Esophagus mucosa (tissue), 1 donor: ENCODE measurements at regions not wholly inside any gene's neighbourhood (a gene's known extent, or its start where the extent isn't known, plus 50 kb on each side); places are given as distances from the start of the nearest gene placed in this dataset.
"Not testable (repeated sequence)": the region's sequence is repeated elsewhere in the genome, so short reads cannot be mapped to it uniquely, and the experiment has no call there.

Experiments used
- ATAC-seq: fragments of 200-7000 bp; cut with Tn5 transposase; one replicate; pipeline ENCODE4 v1.9.1; 2020
- donor health status: DM: yes; HTN: yes; CAD: no.

DNA sequence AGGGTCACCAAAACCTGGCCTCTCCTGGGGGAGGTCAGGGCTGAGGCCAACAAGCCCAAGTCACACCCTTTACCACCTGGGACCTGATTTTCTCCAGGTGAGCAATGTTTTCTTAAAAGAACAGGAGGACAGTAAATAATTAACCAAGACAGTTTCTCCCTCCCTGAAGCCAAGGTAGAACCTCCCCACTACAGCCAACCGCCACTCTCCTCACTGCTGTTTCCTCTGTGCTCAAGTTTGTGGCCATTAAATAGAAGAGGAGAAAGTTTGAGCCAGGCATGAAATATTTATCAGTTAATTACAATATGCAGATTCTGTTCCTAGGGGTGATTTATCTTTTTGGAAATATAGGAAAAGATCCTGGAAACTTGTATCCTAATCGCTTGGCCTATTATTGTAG, 150.6 kb upstream of the ANKRD20A1 start:
- ATAC-seq: not testable (repeated sequence)

DNA sequence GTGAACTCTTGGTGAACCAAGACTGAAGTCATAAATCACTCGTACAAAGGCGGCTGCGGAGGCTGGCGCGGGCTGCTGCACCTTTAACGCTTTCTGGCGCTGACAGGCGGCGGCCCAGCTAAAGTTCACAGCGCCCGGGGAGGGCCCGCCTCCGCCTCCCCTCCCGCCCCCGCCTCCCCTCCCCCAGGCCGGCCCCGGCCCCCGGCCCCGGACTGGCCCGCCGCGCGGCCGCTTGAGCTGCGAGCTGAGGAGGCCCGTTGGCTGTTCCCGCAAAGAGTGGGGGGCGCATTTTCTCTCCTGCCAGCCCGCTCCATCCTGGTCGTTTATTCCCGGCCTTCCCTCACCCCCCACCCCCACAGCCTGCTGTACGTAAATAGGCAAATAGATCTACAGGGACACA, 147.3 kb upstream of the ANKRD20A1 start:
- ATAC-seq: not testable (repeated sequence)

DNA sequence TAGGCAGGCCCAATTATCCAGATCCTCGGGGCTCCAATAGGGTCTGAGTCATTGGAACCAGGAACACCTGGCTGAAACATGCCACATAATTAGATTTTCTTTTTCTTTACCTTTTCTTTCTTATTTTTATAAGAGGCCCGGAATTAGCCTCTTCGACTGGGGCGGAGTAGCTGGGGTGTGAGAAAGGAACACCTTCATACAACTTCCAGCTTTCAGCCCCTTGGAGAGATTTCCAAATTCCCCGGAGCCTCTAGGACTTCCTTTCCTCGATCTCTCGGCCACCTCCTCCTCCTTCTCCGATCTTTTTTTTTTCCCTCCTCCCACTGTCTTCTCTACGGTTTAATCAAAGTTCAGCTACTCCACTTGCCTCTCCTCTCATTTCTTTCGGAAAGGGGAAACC, 146.8 kb upstream of the ANKRD20A1 start:
- ATAC-seq: not testable (repeated sequence)

DNA sequence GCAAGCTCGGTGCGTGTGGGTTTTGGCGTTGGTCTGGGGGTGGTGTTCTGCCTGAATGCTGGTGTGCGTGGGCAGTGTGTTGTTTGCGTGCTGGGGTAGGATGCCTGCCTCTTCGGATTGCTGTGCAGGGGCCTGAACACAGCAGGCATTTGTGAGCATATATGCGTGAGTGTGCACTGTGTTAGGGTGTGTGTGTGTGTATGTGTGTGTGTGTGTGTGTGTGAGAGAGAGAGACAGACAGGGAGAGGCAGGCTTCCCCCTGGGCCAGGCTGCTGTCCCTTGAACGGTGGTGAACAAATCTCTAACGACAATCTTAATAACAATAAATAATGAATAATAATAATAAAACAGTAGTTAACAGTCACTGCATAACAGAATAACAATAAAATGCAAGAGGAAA, 145.8 kb upstream of the ANKRD20A1 start:
- ATAC-seq: not testable (repeated sequence)

DNA sequence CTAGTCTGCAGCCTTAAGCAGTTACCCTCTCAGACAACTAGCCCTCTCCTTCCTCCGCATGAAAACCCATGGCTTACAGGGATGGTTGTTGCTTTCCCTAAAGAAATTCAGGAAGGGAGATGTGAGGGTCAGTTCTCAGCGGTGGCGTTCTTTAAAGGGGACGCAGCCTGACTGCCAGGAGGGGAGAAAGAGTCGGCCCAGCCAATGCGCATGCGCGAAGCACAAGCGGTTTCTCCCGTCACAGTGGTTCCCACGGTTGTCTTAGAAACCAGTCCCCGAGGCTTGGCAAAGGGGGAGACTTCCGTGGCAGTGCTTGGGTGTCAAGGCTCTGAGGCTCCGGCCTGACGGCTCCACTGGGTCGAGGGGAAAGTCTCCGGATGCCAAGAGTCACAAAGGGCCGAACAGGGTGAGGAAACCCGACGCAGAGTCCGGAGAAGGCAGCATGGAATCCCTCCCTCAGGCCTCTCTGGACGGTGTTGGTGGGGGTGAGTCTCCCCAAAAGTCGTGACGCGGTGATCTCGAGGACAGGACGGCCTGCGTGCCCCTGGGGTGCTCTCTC, 140.8 kb upstream of the ANKRD20A1 start:
- not testable (repeated sequence) for ATAC-seq

DNA sequence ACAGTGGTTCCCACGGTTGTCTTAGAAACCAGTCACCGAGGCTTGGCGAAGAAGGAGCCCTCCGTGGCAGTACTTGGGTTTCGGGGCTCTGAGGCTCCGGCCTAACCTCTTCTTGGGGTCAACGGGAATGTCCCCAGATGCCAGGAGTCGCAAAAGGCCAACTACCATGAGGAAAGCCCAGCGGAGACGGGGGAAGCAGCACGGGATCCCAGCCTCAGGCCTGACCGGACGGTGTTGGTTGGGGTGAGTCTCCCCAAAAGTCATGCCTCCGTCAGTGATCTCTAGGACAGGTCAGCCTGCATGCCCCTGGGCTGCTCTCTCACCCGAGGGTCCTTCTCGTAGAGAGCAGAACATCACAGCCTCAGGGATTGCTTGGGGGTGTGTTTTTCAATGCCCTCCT, 138.2 kb upstream of the ANKRD20A1 start:
- not testable (repeated sequence) for ATAC-seq

DNA sequence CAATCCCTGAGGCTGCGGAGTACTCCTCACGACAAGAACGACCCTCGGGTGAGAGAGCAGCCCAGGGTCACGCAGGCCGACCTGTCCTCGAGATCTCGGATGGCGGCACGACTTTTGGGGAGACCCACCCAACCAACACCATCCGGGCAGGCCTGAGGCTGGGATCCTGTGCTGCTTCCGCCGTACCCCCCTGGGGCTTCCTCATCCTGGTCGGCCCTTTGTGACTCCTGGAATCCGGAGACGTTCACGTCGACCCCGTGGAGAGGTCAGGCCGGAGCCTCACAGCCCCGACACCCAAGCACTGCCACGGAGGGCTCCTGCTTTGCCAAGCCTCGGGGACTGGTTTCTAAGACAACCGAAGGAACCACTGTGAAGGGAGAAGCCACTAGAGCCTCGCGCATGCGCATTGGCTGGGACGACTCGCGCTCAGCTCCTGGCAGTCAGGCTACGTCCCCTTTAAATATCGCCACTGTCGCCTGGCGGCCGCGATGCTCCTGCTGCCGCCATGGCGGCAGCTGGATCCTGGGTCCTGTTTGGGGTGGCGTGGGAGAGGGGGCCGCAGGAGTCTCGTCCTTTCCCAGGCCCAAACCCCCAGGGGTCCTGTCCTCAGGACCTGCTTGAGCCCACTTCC, 136.2 kb upstream of the ANKRD20A1 start:
- ATAC-seq: peak; percentile 86

DNA sequence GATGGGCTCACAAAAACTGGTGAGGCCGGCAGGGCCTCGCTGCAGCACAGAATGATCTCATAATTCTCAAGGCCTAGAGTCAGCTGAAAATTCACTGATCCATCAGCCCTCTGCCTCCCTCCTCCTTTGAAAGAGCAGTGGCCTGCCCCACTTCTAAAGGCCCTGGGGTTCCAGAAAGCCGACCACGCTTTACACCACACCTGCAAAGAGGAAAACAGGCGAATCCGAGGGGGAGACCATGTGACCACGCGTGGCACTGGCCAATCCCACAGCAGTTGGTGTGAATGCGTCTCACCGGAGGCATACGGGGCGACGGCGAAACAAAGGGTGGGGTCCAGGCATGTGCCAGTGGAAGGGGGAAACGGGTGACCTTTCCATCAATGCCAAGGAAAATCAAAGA, 135.5 kb upstream of the ANKRD20A1 start:
- ATAC-seq: peak; percentile 48

DNA sequence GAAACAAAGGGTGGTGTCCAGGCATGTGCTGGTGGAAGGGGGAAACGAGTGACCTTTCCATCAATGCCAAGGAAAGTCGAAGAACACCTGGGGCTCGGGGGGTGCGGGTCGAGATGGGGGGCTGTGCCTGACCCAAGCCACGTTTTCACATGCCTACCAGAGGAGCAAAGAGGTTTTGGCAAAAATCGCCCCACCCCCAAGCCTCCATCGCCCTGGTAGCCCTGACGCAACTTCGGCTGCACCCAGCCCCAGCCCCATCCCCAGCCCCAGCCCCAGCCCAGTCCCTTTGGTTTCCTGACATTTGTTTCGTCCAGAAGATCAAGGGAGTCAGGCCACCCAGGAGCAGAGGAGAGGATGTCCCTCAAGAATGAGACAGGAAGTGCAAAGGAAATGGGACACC, 133.8 kb upstream of the ANKRD20A1 start:
- ATAC-seq: not testable (repeated sequence)

DNA sequence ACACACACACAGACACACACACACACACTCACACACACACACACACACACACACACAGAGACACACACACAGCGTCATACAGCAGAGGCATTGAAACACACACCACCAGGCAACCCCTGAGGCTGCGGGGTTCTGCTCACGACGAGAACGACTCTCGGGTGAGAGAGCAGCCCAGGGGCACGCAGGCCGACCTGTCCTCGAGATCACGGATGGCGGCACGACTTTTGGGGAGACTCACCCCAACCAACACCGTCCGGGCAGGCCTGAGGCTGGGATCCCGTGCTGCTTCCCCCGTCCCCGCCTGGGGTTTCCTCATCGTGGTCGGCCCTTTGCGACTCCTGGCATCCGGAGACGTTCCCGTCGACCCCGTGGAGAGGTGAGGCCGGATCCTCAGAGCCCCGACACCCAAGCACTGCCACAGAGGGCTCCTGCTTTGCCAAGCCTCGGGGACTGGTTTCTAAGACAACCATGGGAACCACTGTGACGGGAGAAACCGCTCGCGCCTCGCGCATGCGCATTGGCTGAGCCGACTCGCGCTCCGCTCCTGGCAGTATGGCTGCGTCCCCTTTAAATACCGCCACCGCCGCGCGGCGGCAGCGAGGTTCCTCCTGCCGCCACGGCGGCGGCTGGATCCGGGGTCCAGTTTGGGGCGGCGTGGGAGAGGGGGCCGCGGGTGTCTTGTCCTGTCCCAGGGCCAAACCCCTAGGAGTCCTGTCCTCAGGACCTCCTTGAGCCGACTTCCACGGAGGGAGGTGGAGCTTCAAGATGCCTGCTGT, 132.3 kb upstream of the ANKRD20A1 start:
- peak; percentile 50 for ATAC-seq

DNA sequence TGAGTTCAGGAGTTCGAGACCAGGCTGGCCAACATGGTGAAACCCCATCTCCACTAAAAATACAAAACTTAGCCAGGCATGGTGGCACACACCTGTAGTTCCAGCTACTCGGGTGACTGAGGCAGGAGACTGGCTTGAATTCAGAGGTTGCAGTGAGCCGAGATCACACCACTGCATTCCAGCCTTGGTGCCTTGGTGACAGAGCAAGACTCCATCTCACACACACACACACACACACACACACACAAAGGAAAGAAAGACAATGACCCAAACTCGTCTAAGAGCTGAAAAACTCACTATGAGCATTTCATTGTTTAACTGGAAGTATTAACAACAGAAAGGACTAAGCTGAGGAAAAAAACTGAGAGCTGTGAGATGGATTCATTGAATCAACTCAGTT, 95.6 kb upstream of the ANKRD20A1 start:
- not testable (repeated sequence) for ATAC-seq

DNA sequence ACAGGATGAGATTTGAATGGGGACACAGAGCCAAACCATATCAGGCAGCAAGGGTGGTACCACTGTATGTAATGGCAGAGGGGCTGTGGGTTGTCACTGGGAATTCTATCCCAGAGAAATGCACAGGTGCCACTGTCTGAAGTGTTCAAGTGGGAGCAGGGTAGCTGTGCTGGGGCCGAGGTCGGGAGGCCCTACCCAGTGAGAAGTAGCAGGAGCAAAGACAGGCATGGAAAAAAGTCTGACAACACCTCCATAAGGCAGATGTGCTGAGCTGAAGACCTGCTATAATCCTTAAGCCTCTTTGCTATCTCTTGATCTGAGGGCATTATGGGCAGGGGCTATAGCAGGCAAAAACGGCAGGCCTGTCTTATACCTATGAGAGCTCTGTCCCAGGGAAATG, 86.9 kb upstream of the ANKRD20A1 start:
- not testable (repeated sequence) for ATAC-seq

DNA sequence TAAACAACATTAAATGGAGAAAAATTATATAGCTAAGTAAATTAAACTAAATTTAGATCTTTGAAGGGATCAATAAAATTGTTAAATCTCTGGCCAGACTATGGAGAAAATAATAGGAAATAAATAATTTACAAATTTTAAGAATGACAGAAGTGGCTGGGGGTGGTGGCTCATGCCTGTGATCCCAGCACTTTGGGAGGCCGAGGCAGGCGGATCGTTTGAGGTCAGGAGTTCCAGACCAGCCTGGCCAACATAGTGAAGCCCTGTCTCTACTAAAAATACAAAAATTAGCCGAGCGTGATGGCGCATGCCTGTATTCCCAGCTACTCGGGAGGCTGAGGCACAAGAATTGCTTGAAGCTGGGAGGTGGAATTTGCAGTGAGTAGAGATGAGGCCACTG, 58.6 kb upstream of the ANKRD20A1 start:
- not testable (repeated sequence) for ATAC-seq
